ENCODE measurements at regions not wholly inside any gene's neighbourhood (a gene's known extent, or its start where the extent isn't known, plus 50 kb on each side); places are given as distances from the start of the nearest gene placed in this dataset.

GRCh38 chr22:48167238-48167637 is 1404.8 kb downstream of the TBC1D22A start:
- in situ Hi-C loops (cut with HindIII; ENCODE audit: low sequenced_read_pairs) = no loop called here
- no peak for DNase-seq (ENCODE audit: low read depth)
- TF ChIP-seq CTCF (IDR thresholded peaks at IDR 0.05; ENCODE audit: low read depth, low read length, missing control alignments) = no peak
- H3K4me3 ChIP-seq (ENCODE audit: low read depth, low read length) = no peak overlapping the region

- H3K4me3 ChIP-seq (ENCODE audit: low read depth, low read length) = no peak overlapping the region
- DNase-seq (ENCODE audit: low read depth) = no peak
- in situ Hi-C loops (cut with HindIII; ENCODE audit: low sequenced_read_pairs) = no loop called here
- TF ChIP-seq CTCF (IDR thresholded peaks at IDR 0.05; ENCODE audit: low read depth, low read length, missing control alignments) = no peak
Measured at GRCh38 chr22:48161298-48161697, 1398.8 kb downstream of the TBC1D22A start.

- no peak overlapping the region for H3K4me3 ChIP-seq (ENCODE audit: low read depth, low read length)
- no peak for DNase-seq (ENCODE audit: low read depth)
- no peak for TF ChIP-seq CTCF (IDR thresholded peaks at IDR 0.05; ENCODE audit: low read depth, low read length, missing control alignments)
- in situ Hi-C loops (cut with HindIII; ENCODE audit: low sequenced_read_pairs) = no loop called here
Measured at GRCh38 chr22:48157676-48158075, 1395.2 kb downstream of the TBC1D22A start.

GRCh38 chr22:48156603-48157355 is 1394.3 kb downstream of the TBC1D22A start:
- no peak for TF ChIP-seq CTCF (IDR thresholded peaks at IDR 0.05; ENCODE audit: low read depth, low read length, missing control alignments)
- in situ Hi-C loops (cut with HindIII; ENCODE audit: low sequenced_read_pairs) = no loop called here
- DNase-seq (ENCODE audit: low read depth) = no peak
- no peak overlapping the region for H3K4me3 ChIP-seq (ENCODE audit: low read depth, low read length)

- no peak for TF ChIP-seq CTCF (IDR thresholded peaks at IDR 0.05; ENCODE audit: low read depth, low read length, missing control alignments)
- H3K4me3 ChIP-seq (ENCODE audit: low read depth, low read length) = no peak overlapping the region
- no peak for DNase-seq (ENCODE audit: low read depth)
- in situ Hi-C loops (cut with HindIII; ENCODE audit: low sequenced_read_pairs) = no loop called here
Measured at GRCh38 chr22:48155446-48155845, 1393.0 kb downstream of the TBC1D22A start.

GRCh38 chr22:48154943-48155240 is 1392.4 kb downstream of the TBC1D22A start:
- in situ Hi-C loops (cut with HindIII; ENCODE audit: low sequenced_read_pairs) = loop anchor here (5.0 kb wide), 1 partner anchor 58 kb away; no protein-coding TSS in a partner anchor
- TF ChIP-seq CTCF (IDR thresholded peaks at IDR 0.05; ENCODE audit: low read depth, low read length, missing control alignments) = no peak
- no peak for DNase-seq (ENCODE audit: low read depth)
- H3K4me3 ChIP-seq (ENCODE audit: low read depth, low read length) = no peak overlapping the region
